ENCODE measurements at regions not wholly inside any gene's neighbourhood (a gene's known extent, or its start where the extent isn't known, plus 50 kb on each side); places are given as distances from the start of the nearest gene placed in this dataset.
A peak's percentile ranks its signal among the peaks of the same experiment; 100 is the strongest.

DNA sequence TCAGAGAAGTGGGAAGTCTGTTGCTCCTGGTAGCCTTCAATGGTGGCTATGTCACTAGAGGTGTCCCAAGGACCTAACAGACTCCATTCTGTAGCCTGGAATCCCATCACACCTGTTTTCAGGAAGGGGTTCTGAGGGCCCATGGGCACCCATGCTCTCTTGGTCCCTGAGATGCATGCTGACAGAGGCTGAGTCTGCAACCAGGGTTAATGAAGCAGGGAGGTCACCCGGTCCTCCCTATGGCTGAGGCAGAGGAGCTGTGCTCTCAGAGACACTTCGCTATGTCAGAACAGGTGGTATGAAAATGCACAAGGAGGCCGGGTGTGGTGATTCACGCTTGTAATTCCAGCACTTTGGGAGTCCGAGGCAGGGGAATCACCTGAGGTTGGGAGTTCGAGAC is 452.1 kb downstream of the TCERG1L start:
- FAIRE-seq: no peak

DNA sequence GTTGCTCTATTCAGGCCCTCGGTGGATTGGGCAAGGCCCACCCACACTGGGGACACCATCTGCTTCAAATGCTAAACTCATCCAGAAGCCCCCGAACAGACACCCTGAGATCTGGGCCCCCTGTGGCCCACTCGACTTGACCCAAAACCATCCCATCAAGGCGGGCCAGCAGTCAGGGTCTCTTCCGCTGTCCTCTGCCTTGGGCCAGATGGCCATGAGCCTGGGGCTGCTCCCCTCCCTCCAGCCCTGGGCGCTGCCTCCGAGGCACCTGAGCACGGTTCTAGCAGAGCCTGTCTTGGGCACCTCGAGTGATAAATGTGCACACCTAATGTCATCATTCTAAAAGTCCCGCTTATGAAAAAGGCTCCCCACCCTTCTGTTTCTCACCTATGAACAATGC is 449.4 kb downstream of the TCERG1L start:
- no peak for FAIRE-seq

DNA sequence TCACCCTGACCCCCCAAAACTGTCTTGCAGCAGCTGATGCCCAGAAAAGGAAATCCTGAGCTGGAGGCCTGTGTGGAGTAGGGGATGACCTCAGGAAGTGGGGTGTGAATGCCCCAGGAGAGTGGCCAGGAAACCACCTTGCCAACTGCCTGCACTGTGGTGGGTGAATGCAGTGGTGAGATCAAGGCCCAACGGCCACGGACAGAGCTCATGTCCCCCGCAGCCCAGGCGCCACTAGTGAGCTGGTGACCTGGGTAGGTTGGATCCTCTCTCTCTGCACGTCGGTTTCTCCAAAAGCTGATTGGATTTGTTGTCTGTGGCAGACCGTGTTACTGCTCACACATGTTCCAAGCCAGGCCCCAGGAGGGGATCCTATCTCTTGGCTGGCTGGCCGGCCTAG is 448.9 kb downstream of the TCERG1L start:
- FAIRE-seq: no peak

DNA sequence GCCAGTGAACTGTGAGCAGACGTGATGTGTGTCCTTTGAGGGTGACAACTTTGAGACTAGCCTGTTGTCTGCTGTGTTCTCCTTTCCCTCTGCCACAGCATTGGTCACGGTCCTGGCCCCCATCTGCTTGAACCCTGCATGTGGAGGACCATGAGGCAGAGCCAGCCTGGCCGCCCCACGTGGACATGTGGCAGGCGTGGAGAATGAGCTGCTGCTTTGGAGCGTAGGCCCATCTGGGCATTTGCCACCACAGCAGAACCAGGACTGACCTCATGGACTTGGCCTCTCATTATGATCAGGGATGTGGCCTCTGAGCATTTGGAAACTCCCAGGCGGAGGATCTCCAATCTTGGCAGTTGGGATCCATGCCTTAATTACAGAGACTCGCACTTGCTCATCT is 448.5 kb downstream of the TCERG1L start:
- FAIRE-seq: no peak

DNA sequence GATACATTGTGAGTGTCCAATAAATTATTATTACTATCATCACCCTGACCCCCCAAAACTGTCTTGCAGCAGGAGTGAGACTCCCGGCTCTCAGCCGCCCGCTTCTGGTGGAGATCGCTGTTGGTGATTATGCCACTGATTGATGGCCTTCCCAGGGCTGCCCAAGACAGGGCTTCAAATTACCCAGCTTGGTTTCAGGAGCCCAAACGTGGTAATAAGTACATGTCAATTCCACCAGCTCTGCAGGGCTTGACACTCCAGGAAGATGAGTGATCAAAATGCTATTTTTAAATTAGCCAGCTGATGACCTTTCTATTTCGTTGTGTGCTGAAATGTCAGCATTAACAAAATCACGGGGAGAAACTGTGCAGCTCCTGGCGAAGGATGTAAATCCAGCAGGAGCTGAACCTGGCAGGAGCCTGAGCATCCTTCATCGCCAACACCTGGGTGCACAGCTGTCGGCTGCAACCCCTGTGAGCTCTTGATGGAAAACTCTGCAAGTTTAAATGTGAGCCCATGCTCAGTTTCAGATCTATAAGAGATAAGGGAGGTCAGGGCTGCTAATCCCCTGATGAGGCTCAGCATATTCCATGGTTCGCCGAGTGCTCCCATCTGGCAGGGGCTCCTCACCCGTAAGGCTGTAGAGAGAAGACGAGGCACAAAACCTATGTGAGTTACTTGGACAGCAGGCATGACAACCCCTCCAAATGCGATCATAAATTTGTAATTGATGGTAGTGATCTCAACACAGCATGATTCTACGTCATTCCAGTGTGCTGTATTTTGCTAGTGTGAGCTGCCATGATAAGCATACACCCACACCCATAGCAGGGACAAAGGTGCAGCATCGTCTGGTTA is 446.3 kb downstream of the TCERG1L start:
- FAIRE-seq: no peak

DNA sequence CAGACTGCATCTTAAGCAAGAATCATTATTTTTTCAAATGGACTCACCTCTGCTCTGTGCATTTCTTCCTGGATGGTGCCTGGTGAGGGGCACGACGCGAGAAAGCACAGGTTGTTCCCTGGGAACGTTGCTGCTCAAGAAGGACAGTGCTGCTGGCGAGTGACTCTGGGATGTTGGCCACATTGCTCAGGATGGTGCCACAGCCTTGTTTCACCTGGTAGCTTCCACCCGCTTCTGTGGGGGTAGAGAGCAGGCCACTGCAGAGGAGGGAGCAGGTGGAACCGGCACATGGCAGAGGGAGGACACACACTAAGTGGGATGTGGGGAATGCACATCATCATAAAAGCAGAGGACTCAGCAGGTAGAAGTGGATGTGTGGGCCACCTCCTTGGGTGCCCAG is 444.7 kb downstream of the TCERG1L start:
- FAIRE-seq: no peak

DNA sequence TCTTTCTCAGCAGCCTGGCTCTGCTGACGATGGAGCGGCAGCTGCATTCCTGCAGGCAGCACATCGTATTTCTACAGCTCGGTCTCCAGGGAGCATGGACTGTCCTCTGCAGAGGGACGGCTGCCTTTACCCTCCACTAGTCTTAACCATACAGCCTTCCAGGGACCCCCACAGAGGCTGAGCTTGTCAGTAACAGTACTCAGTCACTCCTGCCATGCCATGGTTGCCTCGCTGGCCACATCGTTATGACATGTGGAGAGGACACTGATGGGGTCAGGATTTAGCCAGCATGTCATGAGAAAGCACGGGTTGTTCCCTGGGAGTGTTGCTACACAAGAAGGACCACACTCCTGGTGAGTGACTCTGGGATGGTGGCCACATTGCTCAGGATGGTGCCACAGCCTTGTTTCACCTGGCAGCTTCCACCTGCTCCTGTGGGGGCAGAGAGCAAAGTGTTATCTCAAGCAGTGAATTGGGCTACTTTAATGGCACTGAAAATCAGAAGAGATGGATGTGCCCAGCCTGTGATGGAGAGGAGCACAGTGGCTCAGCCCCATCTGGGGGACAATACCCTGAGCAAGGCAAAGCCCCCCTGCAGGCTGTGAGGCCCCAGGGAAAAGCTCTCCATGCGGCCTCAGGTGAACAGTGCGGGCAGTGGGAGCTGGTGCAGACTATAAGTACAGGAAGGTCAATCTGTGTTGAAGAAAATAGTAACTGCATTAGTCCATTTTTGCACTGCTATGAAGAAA is 443.9 kb downstream of the TCERG1L start:
- FAIRE-seq: no peak

DNA sequence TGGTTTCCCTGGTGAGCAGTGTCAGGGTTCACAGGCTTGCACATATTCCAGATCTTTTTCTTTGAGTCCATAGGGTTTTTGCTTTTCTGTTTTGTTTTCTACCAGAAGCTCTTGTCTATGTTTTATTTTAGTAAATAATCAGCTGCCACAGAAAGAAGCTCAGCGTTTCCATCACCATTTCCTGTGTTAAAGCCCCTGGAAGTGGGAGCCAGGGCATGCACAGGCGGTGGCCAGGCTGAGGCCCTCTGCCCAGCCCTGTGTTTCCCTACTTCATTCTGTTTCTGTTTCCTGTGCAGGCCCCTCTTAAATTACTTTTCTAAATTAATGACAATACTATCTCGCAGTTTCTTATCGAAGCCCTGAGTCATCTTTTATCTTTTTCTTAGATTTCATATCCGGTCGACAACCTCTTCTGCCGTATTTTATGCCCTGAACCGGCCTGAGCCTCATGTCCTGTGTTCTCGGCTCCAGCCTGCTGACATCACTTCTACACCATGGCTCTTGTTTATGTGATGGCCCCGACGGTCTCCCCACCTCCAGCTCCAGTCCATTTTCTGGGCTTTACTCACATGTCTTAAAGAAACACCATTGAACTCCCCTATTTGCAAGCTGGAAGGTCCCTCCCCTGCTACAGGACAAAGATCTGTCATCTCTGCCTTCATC is 442.2 kb downstream of the TCERG1L start:
- FAIRE-seq: no peak

DNA sequence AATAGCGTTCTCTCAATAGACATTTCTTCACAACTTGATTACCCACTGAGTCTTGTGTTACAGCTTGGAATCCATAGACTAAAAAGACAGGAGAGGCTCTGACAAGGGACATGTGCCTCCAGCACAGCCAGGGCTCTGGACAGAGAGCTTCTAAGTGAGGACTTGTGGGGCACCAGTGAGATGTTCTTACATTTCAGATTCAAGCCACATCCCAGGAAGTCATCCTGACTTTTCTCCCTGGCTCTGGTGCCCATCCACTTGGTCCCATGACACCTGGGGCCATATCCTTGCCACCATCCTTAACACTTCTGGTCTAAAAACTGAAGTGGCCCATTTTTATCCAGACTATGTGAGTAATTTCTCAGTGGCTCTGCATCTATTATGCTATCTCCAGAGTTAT is 440.1 kb downstream of the TCERG1L start:
- FAIRE-seq: no peak

DNA sequence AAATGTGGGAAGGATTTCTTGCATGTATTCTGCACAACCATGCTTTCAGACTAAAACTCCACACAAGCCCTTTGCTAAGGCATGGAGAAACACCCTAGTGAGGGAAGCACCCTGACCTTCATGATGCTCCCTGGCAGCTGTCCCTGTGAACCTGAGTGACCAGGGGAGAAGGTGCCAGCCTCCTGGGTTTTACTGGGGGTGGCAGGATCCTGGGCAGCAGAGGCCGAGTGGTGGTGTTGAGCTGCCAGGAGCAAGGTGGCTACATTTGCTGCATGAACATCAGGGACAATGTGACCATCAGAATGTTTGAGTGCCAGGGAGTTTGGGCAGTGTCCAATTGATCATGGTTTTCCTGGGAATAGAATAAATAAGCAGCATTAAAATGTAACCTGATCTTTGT is 437.9 kb downstream of the TCERG1L start:
- no peak for FAIRE-seq

DNA sequence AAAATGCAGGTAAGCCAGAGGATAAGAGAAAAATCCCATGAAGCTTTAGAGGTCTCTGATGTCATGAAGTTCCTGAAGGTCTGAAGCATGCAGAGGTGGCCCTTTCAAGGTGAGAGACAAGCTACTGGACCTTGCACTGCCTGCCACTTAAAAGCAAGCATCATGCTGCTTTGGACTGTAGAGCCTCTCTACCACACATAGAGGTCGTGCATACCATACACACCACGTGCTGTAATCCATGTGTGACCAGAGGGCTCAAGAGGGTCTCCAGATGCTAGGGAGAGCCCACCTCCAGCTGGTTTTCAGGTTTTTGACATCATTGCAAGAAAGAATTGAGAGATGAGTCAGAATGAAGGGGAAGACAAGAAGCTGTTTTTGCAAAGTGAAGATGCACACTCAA is 436.4 kb downstream of the TCERG1L start:
- FAIRE-seq: no peak

DNA sequence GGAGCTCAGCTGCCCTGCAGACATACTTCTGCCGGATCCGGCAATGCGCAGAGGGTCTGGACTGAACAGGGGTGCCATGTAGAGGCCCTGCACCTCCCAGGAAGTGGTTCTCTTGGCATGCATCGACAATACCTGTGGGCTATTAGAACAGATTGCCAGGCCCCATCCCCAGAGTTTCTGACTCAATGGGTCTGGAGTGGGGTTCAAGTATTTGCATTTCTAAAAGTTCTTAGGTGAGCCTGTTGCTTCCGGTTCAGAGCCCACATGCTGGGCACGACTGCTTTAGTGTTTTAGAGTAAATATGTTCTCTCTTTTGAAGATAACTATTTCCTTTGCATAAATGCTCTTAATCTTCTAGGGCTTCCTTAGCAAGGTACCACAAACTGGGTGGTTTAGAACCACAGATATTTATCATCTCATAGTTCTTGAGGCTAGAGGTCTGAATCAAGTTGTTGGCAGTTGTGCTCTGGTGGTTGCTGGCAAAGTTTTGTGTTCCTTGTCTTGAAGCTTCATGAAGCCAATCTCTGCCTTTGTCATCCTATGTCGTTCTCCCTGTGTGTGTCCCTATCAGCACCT is 435.5 kb downstream of the TCERG1L start:
- FAIRE-seq: no peak

DNA sequence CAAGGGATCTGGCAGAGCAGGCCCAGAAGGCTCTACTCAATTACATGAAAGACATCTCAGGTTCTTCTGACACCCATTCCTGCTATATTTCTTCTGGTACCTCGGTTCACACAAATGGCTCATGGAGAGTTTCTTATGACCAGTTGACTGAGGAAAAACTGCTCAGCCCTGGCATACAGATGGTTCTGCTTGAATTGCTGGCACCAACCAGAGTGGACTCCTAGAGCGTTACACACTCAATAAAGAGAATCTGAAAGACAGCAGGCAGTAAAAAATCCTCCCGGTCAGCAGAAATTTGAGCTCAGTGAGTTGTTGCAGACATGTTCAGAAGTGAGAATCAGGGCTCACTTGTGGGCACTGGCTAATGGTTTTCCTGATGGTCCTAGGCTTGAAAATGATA is 434.4 kb downstream of the TCERG1L start:
- no peak for FAIRE-seq

DNA sequence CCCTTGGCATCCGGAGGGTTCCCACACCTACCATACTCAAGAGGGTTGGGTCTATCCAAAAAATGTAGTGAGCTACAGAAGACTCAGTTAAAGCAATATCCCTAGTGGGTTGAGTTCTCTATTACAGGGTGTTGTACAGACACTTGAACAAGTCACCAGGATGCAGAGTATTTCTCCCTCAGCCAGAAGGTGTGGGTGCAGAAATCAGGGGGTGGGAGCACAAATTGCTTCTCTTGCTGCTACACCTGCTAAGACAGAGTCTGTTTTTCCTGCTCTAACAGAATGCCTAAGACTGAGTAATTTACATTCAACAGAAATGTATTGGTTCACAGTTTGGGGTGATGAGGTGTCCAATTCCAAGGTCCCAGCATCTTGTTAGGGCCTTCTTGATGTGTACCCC is 433.4 kb downstream of the TCERG1L start:
- FAIRE-seq: no peak

DNA sequence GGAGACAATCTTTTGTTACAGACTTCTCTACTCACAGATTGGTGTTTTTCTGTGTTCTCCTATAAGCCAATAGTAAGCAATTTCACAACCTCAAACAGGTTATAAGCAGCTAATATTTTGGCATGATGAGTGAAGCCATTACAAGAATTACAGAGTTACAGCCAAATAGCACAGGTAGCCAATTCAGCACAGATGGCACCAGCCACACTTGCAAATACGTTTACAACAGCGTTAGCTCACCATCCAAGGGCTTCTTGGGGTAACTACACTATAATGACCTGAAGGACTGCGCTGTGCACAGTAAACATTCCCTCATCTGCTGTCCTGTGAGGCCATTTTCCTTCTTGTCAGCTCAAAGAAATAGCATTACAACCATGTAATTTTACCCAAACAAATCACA is 428.6 kb downstream of the TCERG1L start:
- FAIRE-seq: no peak

DNA sequence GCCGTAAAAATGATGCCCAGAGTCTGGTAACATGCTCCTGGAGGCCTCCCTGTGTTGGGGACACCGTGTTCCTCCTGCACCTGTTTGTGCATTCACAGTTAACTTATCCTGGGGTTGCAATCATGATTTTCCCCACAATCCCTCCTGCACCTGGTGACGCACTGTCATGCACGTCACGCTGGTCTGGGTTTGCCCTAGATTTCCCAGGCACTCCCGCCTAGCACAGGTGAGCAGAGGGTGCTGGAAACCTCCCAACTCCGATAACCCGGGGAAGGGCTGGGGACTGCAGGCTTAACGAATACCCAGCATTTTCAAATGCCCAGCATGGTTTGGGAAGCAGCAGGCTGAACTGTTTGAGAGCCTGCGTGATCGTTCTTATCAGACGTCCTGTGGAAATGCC is 427.1 kb downstream of the TCERG1L start:
- FAIRE-seq: no peak

DNA sequence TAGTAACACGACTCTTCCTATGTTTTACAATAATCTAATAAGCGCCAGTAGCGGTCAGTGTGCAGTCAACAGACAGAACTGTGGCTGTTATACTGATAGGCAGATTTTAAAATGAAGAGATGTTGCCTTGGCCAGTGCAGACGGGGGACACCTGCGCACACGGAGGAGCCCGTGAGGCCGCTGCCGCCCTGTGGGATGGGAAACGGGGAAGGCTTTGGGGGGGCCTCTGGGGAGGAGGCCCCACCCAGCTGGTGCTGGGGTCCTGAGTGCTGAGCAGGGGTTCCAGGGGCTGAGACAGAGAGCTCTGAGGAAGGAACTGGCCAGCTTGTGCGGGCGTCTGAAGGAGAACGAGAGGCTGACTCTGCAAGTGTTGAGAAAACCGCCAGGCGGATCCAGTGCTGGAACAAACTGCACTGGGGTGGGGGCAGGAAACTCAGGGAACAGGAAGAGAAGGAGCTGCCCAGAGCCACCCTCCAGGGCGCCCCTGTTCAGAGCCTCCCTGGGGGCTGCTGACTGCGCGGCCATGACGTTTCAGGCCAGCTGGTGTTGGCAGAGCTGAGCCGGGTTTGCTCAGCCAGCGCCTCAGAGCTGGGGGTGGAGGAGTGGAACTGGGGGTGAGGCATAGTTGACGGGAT is 426.4 kb downstream of the TCERG1L start:
- no peak for FAIRE-seq

DNA sequence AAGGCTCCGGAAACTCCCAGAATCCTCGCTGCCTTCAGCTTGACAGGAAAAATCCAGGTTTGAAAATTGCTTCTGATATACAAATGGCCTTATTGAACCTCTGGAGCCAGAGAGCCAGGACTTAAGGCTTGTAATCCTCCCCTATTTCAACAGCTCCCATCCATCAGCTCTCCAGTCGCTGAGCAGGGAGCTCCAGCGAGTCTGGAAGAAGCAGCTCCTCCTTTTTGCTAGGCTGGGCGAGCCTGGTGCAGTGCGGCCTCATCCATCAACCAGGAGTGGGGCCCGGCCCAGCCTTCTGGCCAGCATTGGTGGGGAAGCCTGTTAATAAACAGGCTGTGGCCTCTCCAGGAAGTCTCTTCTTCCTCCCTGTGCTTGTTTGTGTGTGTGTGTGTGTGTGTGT is 424.4 kb downstream of the TCERG1L start:
- no peak for FAIRE-seq

DNA sequence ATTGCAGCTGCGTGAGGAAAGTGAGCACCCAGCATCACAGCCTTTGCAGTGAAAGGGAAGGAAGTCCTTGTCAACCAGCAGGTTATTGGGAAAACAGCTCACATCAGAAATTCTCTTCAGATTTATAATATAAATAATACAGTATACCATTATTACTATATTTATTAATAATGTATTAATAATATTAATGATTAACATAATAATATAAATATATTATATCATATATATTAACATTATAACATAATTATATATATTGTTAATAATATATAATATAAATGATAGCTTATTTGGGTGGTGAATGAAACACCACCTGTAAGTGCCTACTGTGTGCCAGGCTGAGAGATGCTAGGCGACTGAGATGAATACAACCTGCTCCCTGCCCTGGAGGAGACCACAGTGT is 423.0 kb downstream of the TCERG1L start:
- FAIRE-seq: peak; percentile 61

DNA sequence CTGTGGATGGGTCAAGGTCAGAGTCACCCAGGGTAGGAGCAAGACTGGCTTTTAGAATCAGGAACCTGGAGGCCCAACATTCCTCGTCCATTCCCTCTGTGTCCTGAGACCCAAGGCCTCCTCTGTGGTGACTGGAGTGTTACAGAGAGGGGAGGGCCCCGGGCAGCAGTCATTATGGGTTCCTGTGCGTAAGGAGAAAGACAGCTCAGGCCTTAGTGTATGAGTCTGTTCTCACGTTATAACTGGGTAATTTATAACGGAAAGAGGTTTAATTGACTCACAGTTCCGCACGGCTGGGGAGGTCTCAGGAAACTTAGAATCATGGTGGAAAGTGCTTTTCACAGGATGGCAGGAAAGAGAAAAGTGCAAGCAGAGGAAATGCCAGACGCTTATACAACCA is 422.3 kb downstream of the TCERG1L start:
- no peak for FAIRE-seq

DNA sequence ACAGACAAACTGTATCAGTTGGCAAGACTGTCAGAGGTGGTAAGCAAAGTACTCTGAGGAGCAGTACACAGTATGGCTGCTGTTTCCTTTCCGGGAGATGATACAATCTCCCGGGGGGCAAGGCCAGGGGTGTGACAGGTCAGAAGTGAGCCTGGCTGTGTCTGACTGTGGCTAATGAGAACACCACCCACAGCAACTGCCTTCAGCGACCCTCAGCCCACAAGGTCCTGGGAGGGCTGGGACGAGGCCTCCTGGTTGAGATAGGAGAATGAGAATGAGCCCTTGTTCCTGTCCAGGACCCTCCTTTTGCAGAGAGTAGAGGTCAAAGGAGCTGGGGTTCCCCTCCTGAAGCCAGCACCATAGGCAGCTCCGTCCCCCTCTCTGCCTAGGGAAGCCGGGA is 421.7 kb downstream of the TCERG1L start:
- FAIRE-seq: no peak

DNA sequence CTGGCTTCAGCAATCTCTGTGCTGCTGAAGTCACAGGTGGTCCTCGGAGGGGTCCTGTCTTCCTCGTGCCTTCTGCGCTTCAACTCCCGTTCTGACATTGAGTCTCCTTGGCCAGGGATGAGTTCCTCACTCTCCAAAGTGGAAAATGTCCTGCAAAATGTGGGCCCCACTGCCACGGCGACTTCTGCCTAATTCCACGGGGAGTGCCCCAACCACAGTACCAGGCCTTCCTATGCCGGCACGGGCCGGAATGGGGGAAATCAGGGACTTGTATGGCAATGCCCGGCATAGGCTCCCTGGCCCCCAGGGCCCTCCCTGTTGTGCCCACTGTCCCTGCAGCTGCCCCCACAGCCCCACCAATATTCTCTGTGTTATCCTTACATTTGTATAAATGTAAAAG is 420.5 kb downstream of the TCERG1L start:
- no peak for FAIRE-seq

DNA sequence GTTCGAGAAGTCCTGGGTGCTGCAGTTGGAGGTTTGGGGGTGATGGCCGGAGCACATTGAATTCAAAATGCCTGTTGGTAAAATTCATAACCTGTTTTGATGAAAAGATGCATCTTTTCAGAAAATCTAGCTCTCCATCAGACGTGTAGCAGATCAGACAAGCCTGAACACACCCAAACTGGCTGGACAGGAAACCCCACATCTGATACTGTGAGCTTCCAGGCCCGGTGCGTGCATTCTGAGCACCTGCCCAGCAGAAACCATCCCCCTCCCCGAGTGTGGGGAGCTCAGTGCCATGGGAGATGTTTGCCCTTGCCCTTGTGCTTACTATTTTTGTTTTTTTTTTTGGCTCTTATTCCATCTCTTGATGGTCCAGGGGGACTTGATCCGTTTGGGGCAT is 417.1 kb downstream of the TCERG1L start:
- FAIRE-seq: no peak

Data from A204.1 (cell line).